Keratinocyte (primary cell): ENCODE measurements at regions not wholly inside any gene's neighbourhood (a gene's known extent, or its start where the extent isn't known, plus 50 kb on each side); places are given as distances from the start of the nearest gene placed in this dataset.
A peak's percentile ranks its signal among the peaks of the same experiment; 100 is the strongest.

ENCODE experiments used
- DNase-seq: peaks from one replicate; pipeline ENCODE4 v3.0.0-alpha.2; 2011; ENCODE audit warnings: low read depth, missing footprints, low spot score
- FAIRE-seq: peaks from 2 replicates; lab custom pipeline; 2011; peaks lifted over from hg19 to GRCh38; lab: Jason Lieb, UNC
- H2AFZ ChIP-seq: 2 replicates; pipeline ENCODE4 v1.6.0; 2012; ENCODE audit warnings: low read length, control low read depth, inconsistent platforms; ENCODE audit not compliant: control insufficient read depth
- H3K27ac ChIP-seq: 2 replicates; pipeline ENCODE4 v1.5.1; 2011; ENCODE audit warnings: low read length; ENCODE audit not compliant: control insufficient read depth, insufficient read depth
- H3K27me3 ChIP-seq: 3 replicates; pipeline ENCODE4 v1.6.0; 2011; ENCODE audit warnings: low read length; ENCODE audit not compliant: control insufficient read depth, insufficient read depth; ENCODE audit errors: extremely low read depth
- H3K36me3 ChIP-seq, 2 experiments: 2 replicates in 1 of 2; 3 replicates in 1 of 2; pipeline ENCODE4 v1.5.1; 2011; ENCODE audit warnings: low read length in 2 of 2, mild to moderate bottlenecking in 1 of 2; ENCODE audit not compliant: control insufficient read depth in 2 of 2, insufficient read depth in 2 of 2; ENCODE audit errors: extremely low read depth in 1 of 2
- H3K4me1 ChIP-seq: 3 replicates; pipeline ENCODE4 v1.5.1; 2011; ENCODE audit warnings: low read length; ENCODE audit not compliant: control insufficient read depth, insufficient read depth; ENCODE audit errors: extremely low read depth
- H3K4me2 ChIP-seq: 3 replicates; pipeline ENCODE4 v1.6.0; 2011; ENCODE audit warnings: low read depth, low read length; ENCODE audit not compliant: control insufficient read depth, insufficient read depth; ENCODE audit errors: extremely low read depth
- H3K4me3 ChIP-seq, 3 experiments: fragments of 200-600 bp in 1 of 3; sonication (generic) in 1 of 3; 2 replicates in 2 of 3; 3 replicates in 1 of 3; pipeline ENCODE4 v1.5.1; 2011 to 2016; ENCODE audit warnings: low read length in 3 of 3, mild to moderate bottlenecking in 3 of 3, control low read depth in 2 of 3, inconsistent platforms in 1 of 3, low read depth in 1 of 3, mixed read lengths in 1 of 3, mixed run types in 1 of 3, moderate library complexity in 1 of 3; ENCODE audit not compliant: control insufficient read depth in 2 of 3, insufficient read depth in 2 of 3; ENCODE audit errors: extremely low read depth in 1 of 3
- H3K79me2 ChIP-seq: 2 replicates; pipeline ENCODE4 v1.6.0; 2012; ENCODE audit warnings: low read length; ENCODE audit not compliant: control insufficient read depth, insufficient read depth
- H3K9ac ChIP-seq: 3 replicates; pipeline ENCODE4 v1.6.0; 2011; ENCODE audit warnings: low read length; ENCODE audit not compliant: control insufficient read depth, insufficient read depth; ENCODE audit errors: extremely low read depth
- H3K9me1 ChIP-seq: 3 replicates; pipeline ENCODE4 v1.6.0; 2011; ENCODE audit warnings: low read length; ENCODE audit not compliant: control insufficient read depth, insufficient read depth; ENCODE audit errors: extremely low read depth
- H3K9me3 ChIP-seq: 2 replicates; pipeline ENCODE4 v1.5.1; 2012; ENCODE audit warnings: low read depth, low read length; ENCODE audit not compliant: control insufficient read depth
- H4K20me1 ChIP-seq: 3 replicates; pipeline ENCODE4 v1.6.0; 2011; ENCODE audit warnings: low read length; ENCODE audit not compliant: control insufficient read depth, insufficient read depth; ENCODE audit errors: extremely low read depth
- EZH2 ChIP-seq: IDR thresholded peaks from one replicate; pipeline ENCODE4 v1.6.1; 2012; ENCODE audit warnings: inconsistent platforms, mild to moderate bottlenecking, low read length, moderate library complexity
- dilution Hi-C: fragments of 300-500 bp; cut with MboI; formaldehyde crosslinking; loops from one replicate; pipeline ENCODE4 v1.7.0; 2020; ENCODE audit warnings: low sequenced_read_pairs; ENCODE audit not compliant: extremely low pct_ligation_motif_present
- TF ChIP-seq, protein P1 (sequence below), 3 experiments: IDR thresholded peaks in 1 of 3; conservative IDR thresholded peaks in 1 of 3; optimal IDR thresholded peaks in 1 of 3; 2 replicates in 2 of 3; 3 replicates in 1 of 3; pipeline versions ENCODE3 to v1.5.1; 2011; ENCODE audit warnings: low read length in 3 of 3, mild to moderate bottlenecking in 3 of 3, moderate library complexity in 2 of 3, control low read depth in 1 of 3, inconsistent platforms in 1 of 3; ENCODE audit not compliant: insufficient read depth in 2 of 3; ENCODE audit errors: extremely low read depth in 1 of 3

DNA sequence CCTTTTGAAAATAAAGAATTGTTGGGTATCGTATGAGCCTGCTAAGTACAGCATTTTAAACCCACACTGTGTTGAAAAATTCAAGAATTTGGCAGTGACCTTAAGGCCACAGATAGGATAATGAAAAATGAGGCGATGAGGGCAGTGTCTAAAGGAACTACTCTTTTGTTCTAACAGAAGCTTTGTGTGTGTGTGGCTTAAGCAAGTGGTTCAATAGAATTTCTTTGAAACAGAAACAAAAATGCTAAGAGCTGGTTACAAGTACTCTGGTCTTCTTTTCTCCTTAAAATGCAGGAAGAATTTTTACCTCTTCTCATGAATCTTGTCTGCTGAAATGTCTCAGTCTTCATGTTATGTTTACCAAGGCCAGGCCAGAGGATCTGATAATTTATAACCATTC is 279.5 kb downstream of the ZNF536 start:
- H4K20me1 ChIP-seq: no peaks in the 10 kb centered on the region
- no peak overlapping the region for H3K9ac ChIP-seq
- no peaks in the 10 kb centered on the region for H3K79me2 ChIP-seq
- H2AFZ ChIP-seq: no peak overlapping the region
- no peaks in the 10 kb centered on the region for H3K36me3 ChIP-seq
- dilution Hi-C loops: no loop called here
- TF ChIP-seq EZH2: no peak
- no peak overlapping the region for H3K4me2 ChIP-seq
- no peak overlapping the region for H3K27ac ChIP-seq
- FAIRE-seq (no peak), DNase-seq (no peak)
- H3K27me3 ChIP-seq: no peaks in the 10 kb centered on the region
- no peaks in the 10 kb centered on the region for H3K9me1 ChIP-seq
- H3K4me1 ChIP-seq: no peaks in the 10 kb centered on the region
- H3K4me3 ChIP-seq: no peak overlapping the region
- no peaks in the 10 kb centered on the region for H3K9me3 ChIP-seq

DNA sequence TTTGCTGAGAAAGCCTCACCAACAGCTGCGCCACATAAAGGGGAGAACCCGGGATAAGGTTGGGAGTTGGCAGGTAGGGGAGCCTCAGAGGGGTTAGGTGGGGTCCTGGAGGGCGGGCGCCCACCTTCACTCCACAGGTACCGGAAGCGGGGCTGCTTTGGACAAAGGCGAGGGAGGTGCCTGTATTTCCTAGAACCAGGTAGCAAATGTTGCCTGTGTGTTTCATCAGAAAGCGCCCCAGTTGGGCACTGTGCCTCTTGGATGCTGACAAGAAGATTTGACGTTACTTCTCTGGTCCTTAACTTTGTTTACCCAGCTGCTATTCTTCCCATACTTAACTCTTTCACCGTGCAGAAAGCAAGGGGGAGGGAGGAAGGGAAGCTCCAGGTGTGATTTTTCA is 278.9 kb downstream of the ZNF536 start:
- Histone ChIP-seq H3K27me3 (no peaks in the 10 kb centered on the region), H3K9me1 (no peaks in the 10 kb centered on the region), H3K79me2 (no peaks in the 10 kb centered on the region), H3K9ac (no peak overlapping the region), H3K9me3 (no peaks in the 10 kb centered on the region), H3K4me1 (no peaks in the 10 kb centered on the region), H3K4me2 (no peak overlapping the region), H4K20me1 (no peaks in the 10 kb centered on the region), H3K4me3 (no peak overlapping the region), H2AFZ (no peak overlapping the region), H3K27ac (no peak overlapping the region), H3K36me3 (no peaks in the 10 kb centered on the region)
- DNase-seq (no peak), FAIRE-seq (no peak)
- TF ChIP-seq EZH2: no peak
- TF ChIP-seq, protein P1, sequence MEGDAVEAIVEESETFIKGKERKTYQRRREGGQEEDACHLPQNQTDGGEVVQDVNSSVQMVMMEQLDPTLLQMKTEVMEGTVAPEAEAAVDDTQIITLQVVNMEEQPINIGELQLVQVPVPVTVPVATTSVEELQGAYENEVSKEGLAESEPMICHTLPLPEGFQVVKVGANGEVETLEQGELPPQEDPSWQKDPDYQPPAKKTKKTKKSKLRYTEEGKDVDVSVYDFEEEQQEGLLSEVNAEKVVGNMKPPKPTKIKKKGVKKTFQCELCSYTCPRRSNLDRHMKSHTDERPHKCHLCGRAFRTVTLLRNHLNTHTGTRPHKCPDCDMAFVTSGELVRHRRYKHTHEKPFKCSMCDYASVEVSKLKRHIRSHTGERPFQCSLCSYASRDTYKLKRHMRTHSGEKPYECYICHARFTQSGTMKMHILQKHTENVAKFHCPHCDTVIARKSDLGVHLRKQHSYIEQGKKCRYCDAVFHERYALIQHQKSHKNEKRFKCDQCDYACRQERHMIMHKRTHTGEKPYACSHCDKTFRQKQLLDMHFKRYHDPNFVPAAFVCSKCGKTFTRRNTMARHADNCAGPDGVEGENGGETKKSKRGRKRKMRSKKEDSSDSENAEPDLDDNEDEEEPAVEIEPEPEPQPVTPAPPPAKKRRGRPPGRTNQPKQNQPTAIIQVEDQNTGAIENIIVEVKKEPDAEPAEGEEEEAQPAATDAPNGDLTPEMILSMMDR (optimal IDR thresholded peaks at IDR 0.05 in 1 of 3, IDR thresholded peaks at IDR 0.05 in 1 of 3, conservative IDR thresholded peaks at IDR 0.05 in 1 of 3; ENCODE audit: extremely low read depth in 1 of 3, insufficient read depth in 2 of 3, low read length in 3 of 3): no peak
- dilution Hi-C loops: no loop called here

DNA sequence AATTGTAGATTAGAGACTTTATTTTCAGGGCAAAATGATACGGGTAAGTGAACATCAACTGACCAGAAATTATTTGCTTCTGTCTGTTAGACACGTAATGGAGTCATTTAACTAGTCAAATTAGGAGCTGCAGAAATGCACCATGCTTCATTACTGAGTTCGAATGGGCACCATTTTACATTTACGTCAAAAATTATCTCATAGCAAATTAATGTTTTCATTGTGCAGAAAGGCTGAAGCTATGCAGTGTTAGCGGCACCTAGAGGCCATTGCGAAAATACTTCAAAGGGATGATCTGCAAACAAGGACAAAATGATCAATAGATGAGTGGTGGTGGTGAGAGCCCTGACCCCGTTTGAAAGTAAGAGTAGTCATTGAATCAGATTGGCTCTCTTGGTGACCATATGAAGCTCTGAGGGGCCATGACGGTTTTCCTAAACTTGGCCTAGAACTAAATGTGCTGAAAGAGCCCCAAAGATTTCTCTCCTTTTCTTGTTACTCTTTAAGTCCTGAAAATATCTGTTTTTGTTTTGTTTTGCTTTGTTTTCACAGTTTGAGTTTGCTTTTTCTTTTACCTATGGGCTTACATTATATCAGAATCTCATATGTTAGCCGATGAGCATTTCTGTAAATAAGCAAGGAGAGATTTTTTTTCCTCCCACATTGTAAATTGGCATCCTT is 277.9 kb downstream of the ZNF536 start:
- Histone ChIP-seq H4K20me1 (no peaks in the 10 kb centered on the region), H2AFZ (no peak overlapping the region), H3K79me2 (no peaks in the 10 kb centered on the region), H3K36me3 (no peaks in the 10 kb centered on the region), H3K4me3 (no peak overlapping the region), H3K9me3 (no peaks in the 10 kb centered on the region), H3K27ac (no peak overlapping the region), H3K9me1 (no peaks in the 10 kb centered on the region), H3K4me1 (no peaks in the 10 kb centered on the region), H3K9ac (no peak overlapping the region), H3K4me2 (no peak overlapping the region), H3K27me3 (no peaks in the 10 kb centered on the region)
- no peak for FAIRE-seq
- no peak for DNase-seq
- dilution Hi-C loops: loop anchor here (10.0 kb wide), 1 partner anchor 905 kb away; no protein-coding TSS in a partner anchor
- TF ChIP-seq, protein P1 (optimal IDR thresholded peaks at IDR 0.05 in 1 of 3, IDR thresholded peaks at IDR 0.05 in 1 of 3, conservative IDR thresholded peaks at IDR 0.05 in 1 of 3; ENCODE audit: extremely low read depth in 1 of 3, insufficient read depth in 2 of 3, low read length in 3 of 3): peak; percentile 69 to 86 (median 75)
- TF ChIP-seq EZH2: no peak
